ENCODE measurements at regions not wholly inside any gene's neighbourhood (a gene's known extent, or its start where the extent isn't known, plus 50 kb on each side); places are given as distances from the start of the nearest gene placed in this dataset.
A peak's percentile ranks its signal among the peaks of the same experiment; 100 is the strongest.
"Not testable (repeated sequence)": the region's sequence is repeated elsewhere in the genome, so short reads cannot be mapped to it uniquely, and the experiment has no call there.

DNA sequence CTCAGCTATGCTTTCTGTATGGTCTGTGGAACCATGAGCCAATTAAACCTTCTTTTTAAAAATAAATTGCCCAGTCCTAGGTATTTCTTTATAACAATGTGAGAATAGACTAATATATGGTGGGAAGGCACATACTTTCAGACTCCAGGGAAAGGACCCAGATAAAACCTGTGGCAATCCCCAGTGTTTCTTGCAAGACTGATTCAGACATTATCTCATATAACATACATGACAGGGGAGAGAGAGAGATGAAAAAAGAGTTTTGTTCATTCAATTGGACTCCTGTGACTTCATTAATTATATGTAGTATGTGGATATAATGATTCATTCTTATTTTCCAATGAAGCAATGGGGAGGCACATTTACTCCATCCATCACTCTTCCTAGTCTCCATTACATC lies 291.4 kb upstream of the PRKX start:
- no peak overlapping the region for H3K27ac ChIP-seq
- TF ChIP-seq, protein P1, sequence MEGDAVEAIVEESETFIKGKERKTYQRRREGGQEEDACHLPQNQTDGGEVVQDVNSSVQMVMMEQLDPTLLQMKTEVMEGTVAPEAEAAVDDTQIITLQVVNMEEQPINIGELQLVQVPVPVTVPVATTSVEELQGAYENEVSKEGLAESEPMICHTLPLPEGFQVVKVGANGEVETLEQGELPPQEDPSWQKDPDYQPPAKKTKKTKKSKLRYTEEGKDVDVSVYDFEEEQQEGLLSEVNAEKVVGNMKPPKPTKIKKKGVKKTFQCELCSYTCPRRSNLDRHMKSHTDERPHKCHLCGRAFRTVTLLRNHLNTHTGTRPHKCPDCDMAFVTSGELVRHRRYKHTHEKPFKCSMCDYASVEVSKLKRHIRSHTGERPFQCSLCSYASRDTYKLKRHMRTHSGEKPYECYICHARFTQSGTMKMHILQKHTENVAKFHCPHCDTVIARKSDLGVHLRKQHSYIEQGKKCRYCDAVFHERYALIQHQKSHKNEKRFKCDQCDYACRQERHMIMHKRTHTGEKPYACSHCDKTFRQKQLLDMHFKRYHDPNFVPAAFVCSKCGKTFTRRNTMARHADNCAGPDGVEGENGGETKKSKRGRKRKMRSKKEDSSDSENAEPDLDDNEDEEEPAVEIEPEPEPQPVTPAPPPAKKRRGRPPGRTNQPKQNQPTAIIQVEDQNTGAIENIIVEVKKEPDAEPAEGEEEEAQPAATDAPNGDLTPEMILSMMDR (IDR thresholded peaks at IDR 0.05) = no peak
- TF ChIP-seq ZFX (IDR thresholded peaks at IDR 0.05; ENCODE audit: borderline replicate concordance) = no peak

DNA sequence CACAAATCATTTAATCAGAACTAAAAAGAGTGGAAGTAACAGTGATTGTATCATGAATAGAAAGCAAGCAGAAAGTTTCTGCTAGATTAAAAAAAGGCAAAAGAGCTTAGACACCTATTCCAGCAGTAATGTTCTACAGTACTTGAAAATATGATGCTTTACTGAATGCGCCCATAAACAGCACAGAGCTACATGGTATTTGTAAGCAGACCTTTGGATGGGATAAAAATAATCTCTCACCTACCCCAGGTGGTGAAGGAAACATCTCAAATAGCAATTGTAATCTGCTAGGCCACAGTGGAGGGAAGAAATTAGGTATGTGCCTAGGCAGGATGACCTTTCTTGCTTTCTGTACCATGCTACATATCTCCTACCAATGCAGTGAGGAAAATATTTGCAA lies 280.9 kb upstream of the PRKX start:
- TF ChIP-seq, protein P1 (IDR thresholded peaks at IDR 0.05) = no peak
- no peak for TF ChIP-seq ZFX (IDR thresholded peaks at IDR 0.05; ENCODE audit: borderline replicate concordance)
- H3K27ac ChIP-seq = no peak overlapping the region

DNA sequence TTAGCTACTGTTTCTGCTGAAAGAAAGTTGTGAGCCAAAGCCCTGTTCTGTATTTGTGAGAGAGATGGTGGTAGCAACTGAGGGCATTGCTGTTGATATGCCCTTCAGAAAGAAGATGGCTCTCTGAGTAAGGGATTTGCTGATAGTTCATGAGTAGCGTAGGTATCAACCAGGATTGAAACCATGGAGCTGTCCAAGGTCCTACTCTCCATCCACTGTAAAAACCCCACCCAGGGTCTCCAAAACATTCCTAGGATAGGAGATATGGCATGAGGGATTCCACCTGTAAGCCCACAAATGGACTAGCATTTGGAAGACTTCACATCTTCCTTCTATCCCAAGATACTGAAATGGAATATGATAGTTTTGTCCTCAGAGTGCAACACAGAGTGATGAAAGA lies 277.1 kb upstream of the PRKX start:
- no peak overlapping the region for H3K27ac ChIP-seq
- TF ChIP-seq, protein P1 (IDR thresholded peaks at IDR 0.05) = no peak
- no peak for TF ChIP-seq ZFX (IDR thresholded peaks at IDR 0.05; ENCODE audit: borderline replicate concordance)

DNA sequence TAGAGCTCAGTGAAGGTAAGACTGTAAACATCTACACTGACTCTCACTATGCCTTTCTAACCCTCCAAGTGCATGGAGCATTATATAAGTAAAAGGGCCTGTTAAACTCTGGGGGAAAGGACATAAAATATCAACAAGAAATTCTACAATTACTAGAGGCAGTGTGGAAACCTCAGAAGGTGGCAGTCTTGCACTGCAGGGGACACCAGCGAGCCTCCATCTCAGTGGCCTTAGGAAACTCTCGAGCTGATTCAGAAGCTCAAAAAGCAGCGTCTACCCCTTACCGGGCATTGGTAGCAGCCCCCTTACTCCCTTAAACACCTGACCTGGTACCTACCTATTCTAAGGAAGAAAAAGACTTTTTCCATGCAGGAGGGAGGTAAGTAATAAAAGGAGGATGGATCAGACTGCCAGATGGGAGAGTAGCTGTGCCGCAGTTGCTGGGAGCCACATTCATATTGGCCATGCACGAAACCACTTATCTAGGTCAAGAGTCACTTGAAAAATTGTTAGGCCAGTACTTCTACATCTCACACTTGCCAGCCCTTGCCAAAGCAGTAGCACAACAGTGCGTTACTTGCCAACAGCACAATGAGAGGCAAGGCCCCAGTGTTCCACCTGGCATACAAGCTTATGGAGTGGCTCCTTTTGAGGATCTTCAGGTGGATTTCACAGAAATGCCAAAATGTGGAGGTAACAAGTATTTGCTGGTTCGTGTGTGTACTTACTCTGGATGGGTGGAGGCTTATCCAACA lies 258.8 kb upstream of the PRKX start:
- not testable (repeated sequence) for H3K27ac ChIP-seq

DNA sequence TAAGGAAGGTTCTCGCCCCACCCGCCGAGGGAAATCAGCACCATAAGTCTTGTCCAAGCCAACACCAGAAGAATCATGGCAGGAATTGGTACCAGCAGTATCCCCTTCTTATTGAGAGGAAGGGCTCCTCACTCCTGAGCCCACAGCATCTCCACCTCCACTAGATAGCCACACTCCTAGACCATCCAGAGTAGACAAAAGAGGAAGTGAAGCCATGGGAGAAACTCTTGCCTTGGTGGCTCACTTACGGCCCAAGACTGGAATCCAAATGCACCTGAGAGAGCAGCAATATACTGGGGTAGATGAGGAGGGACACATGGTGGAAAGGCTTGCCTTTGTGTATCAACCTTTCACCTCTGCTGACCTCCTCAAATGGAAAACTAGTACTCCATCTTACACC lies 255.3 kb upstream of the PRKX start:
- TF ChIP-seq, protein P1 (IDR thresholded peaks at IDR 0.05) = no peak
- TF ChIP-seq ZFX (IDR thresholded peaks at IDR 0.05; ENCODE audit: borderline replicate concordance) = no peak
- no peak overlapping the region for H3K27ac ChIP-seq

DNA sequence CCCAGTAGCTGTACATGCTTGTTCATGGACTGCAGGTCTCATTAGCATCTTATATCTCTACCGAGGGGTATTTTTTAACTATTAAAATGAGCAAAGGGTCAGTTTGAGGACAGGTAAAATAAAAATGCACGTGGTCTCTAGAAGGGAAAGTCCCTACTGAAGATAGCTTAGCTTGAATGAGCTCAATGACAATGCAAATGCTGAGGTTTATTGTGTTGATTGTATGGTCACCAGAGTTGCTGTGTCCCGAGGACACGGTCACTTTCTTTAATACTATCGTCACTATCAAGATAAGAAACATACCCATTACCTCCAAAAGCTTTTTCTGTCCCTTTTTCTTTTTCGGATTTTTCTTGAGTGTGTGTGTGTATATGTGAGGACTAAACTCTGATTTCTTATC lies 250.5 kb upstream of the PRKX start:
- no peak for TF ChIP-seq ZFX (IDR thresholded peaks at IDR 0.05; ENCODE audit: borderline replicate concordance)
- TF ChIP-seq, protein P1 (IDR thresholded peaks at IDR 0.05) = no peak

DNA sequence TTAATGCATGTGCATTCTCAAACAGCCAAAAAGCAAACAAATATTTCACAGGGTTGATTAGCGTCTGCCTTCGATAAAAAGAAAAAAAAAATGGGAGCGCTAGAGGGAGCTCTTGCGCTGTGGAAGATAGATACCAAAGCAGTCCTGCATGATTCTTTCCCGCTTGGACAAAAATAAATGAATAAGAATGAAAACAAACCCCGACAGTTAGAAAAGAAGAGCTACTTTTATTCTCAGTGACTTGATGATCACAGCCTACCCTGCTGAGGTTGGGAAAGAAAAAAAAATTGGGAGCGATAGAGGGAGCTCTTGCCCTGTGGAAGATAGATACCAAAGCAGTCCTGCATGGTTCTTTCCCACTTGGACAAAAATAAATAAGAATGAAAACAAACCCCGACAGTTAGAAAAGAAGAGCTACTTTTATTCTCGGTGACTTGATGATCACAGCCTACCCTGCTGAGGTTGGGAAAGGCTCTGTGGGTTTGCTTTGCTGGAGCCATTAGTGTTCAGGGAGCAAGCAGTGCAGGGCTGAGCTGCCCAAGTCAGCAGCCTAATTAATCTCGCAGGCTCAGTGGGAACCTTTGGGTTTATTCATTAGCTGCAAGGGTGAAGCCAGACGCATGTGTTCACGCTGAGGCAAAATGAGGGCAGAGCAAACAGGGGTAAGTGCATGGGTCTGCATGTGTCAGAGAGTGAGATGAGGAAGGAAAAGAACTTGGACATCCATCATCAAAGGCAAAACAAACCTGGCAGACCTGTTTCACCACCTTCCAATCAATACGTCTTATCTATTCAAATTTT lies 249.3 kb upstream of the PRKX start:
- TF ChIP-seq ZFX (IDR thresholded peaks at IDR 0.05; ENCODE audit: borderline replicate concordance) = no peak
- TF ChIP-seq, protein P1 (IDR thresholded peaks at IDR 0.05) = peak; percentile 74
- H3K27ac ChIP-seq = no peak overlapping the region

More for the DNA sequence above, 250.5 kb upstream of the PRKX start:
- no peak overlapping the region for H3K27ac ChIP-seq
